Mesenchymal stem cell (in vitro differentiated cells and primary cell): ENCODE measurements at regions not wholly inside any gene's neighbourhood (a gene's known extent, or its start where the extent isn't known, plus 50 kb on each side); places are given as distances from the start of the nearest gene placed in this dataset.

Source experiments
- DNase-seq: peaks from one replicate; pipeline ENCODE4 v3.0.0-alpha.2; 2013
- H2AFZ ChIP-seq: one replicate; pipeline ENCODE4 v1.6.1; 2013; ENCODE audit warnings: low read depth, mild to moderate bottlenecking, control low read depth, inconsistent platforms, low read length, moderate library complexity
- H2AK5ac ChIP-seq: 2 replicates; pipeline ENCODE4 v1.6.1; 2013; ENCODE audit warnings: low read length, moderate library complexity, mild to moderate bottlenecking, inconsistent platforms; ENCODE audit not compliant: severe bottlenecking
- H2BK120ac ChIP-seq: one replicate; pipeline ENCODE4 v1.6.1; 2013; ENCODE audit warnings: low read depth, mild to moderate bottlenecking, inconsistent platforms, low read length, moderate library complexity
- H2BK12ac ChIP-seq, 2 experiments: one replicate each; pipeline ENCODE4 v1.6.1; 2013; ENCODE audit warnings: inconsistent platforms in 2 of 2, low read length in 2 of 2, mild to moderate bottlenecking in 2 of 2, moderate library complexity in 2 of 2, control low read depth in 1 of 2
- H2BK15ac ChIP-seq: one replicate; pipeline ENCODE4 v1.6.1; 2013; ENCODE audit warnings: mild to moderate bottlenecking, low read depth, inconsistent platforms; ENCODE audit not compliant: poor library complexity, severe bottlenecking
- H2BK5ac ChIP-seq: 2 replicates; pipeline ENCODE4 v1.6.1; 2013; ENCODE audit warnings: low read depth, mild to moderate bottlenecking, low read length, control low read depth, inconsistent platforms; ENCODE audit not compliant: poor library complexity, severe bottlenecking
- H3K14ac ChIP-seq, 2 experiments: one replicate each; pipeline ENCODE4 v1.6.1; 2013; ENCODE audit warnings: inconsistent platforms in 2 of 2, low read length in 2 of 2, control low read depth in 1 of 2, mild to moderate bottlenecking in 1 of 2, moderate library complexity in 1 of 2
- H3K18ac ChIP-seq, 2 experiments: one replicate each; pipeline ENCODE4 v1.6.1; 2013; ENCODE audit warnings: inconsistent platforms in 2 of 2, low read length in 2 of 2, control low read depth in 1 of 2, low read depth in 1 of 2, mild to moderate bottlenecking in 1 of 2
- H3K23ac ChIP-seq, 2 experiments: one replicate each; pipeline ENCODE4 v1.6.1; 2013; ENCODE audit warnings: inconsistent platforms in 2 of 2, low read length in 2 of 2, mild to moderate bottlenecking in 2 of 2, moderate library complexity in 2 of 2, control low read depth in 1 of 2
- H3K27ac ChIP-seq: 2 replicates; pipeline ENCODE4 v1.5.1; 2013; ENCODE audit warnings: mild to moderate bottlenecking, moderate library complexity, low read length, control low read depth, inconsistent platforms; ENCODE audit not compliant: poor library complexity, severe bottlenecking
- H3K27me3 ChIP-seq, 2 experiments: 2 replicates each; pipeline versions ENCODE4 v1.6.1 to v1.7.0; 2013; ENCODE audit warnings: low read length in 2 of 2, mild to moderate bottlenecking in 2 of 2, moderate library complexity in 2 of 2, control low read depth in 1 of 2, inconsistent platforms in 1 of 2; ENCODE audit not compliant: control insufficient read depth in 1 of 2, insufficient read depth in 1 of 2
- H3K36me3 ChIP-seq, 2 experiments: 2 replicates each; pipeline versions ENCODE4 v1.6.1 to v1.7.0; 2013; ENCODE audit warnings: low read length in 2 of 2, control low read depth in 1 of 2, inconsistent platforms in 1 of 2, low read depth in 1 of 2, mild to moderate bottlenecking in 1 of 2; ENCODE audit not compliant: insufficient read depth in 2 of 2, control insufficient read depth in 1 of 2
- H3K4ac ChIP-seq, 2 experiments: one replicate each; pipeline ENCODE4 v1.6.1; 2013; ENCODE audit warnings: inconsistent platforms in 2 of 2, low read length in 2 of 2, mild to moderate bottlenecking in 2 of 2, moderate library complexity in 2 of 2, control low read depth in 1 of 2, low read depth in 1 of 2
- H3K4me1 ChIP-seq: 2 replicates; pipeline ENCODE4 v1.6.1; 2013; ENCODE audit warnings: low read depth, low read length, control low read depth; ENCODE audit not compliant: control insufficient read depth, insufficient read depth
- H3K4me2 ChIP-seq: 2 replicates; pipeline ENCODE4 v1.6.1; 2013; ENCODE audit warnings: low read length, mild to moderate bottlenecking, inconsistent platforms; ENCODE audit not compliant: poor library complexity, severe bottlenecking
- H3K4me3 ChIP-seq, 2 experiments: 2 replicates each; pipeline versions ENCODE4 v1.5.1 to v1.7.0; 2013; ENCODE audit warnings: low read length in 2 of 2, mild to moderate bottlenecking in 2 of 2, control low read depth in 1 of 2, low read depth in 1 of 2; ENCODE audit not compliant: insufficient read depth in 1 of 2
- H3K79me1 ChIP-seq: replicated peaks from 2 replicates; pipeline ENCODE4 v1.6.1; 2013; ENCODE audit warnings: mild to moderate bottlenecking, control low read depth, low read length, inconsistent platforms; ENCODE audit not compliant: poor library complexity, severe bottlenecking
- H3K9ac ChIP-seq: 2 replicates; pipeline ENCODE4 v1.7.0; 2013; ENCODE audit warnings: mild to moderate bottlenecking, low read length, moderate library complexity
- H3K9me3 ChIP-seq: 2 replicates; pipeline ENCODE4 v1.7.0; 2013; ENCODE audit warnings: mild to moderate bottlenecking, low read length; ENCODE audit not compliant: control insufficient read depth
- H4K8ac ChIP-seq: one replicate; pipeline ENCODE4 v1.6.1; 2013; ENCODE audit warnings: inconsistent platforms, mild to moderate bottlenecking, low read length, moderate library complexity
- H4K91ac ChIP-seq: one replicate; pipeline ENCODE4 v1.6.1; 2013; ENCODE audit warnings: mild to moderate bottlenecking, low read length, inconsistent platforms
- WGBS: methylation state at CpG from one replicate; pipeline ENCODE4 v1.1.7; 2013; ENCODE audit warnings: mixed read lengths; 5-methylcytosine and 5-hydroxymethylcytosine counted together

DNA sequence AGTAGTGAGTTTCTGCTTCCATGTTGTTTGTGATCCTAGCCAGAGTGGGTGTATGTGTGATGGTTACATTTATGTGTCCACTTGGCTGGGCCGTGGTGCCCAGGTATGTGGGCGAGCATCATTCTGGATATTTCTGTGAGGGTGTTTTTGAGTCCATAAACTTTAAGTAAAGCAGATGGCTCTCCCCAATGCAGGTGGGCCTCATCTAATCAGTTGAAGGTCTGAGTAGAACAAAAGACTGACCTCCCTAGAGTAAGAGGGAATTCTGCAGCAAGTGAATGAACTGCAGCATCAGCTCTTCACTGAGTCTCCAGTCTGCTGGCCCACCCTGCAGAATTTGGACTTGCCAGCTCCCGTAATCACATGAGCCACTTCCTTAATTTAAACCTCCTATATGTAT is 571.9 kb downstream of the ACTR3B start:
- Histone ChIP-seq H4K8ac (no peak overlapping the region), H3K79me1 (no peaks in the 10 kb centered on the region), H2AK5ac (no peak overlapping the region), H4K91ac (no peak overlapping the region), H3K27ac (no peak overlapping the region), H3K4me3 (no peak overlapping the region), H3K27me3 (no peaks in the 10 kb centered on the region), H3K23ac (no peak overlapping the region), H2AFZ (no peak overlapping the region), H2BK120ac (no peak overlapping the region), H3K4ac (no peak overlapping the region), H3K4me1 (no peaks in the 10 kb centered on the region), H3K18ac (no peak overlapping the region), H2BK15ac (no peak overlapping the region), H2BK5ac (no peak overlapping the region), H3K9ac (no peak overlapping the region), H2BK12ac (no peak overlapping the region), H3K9me3 (peaks cover 15% of the 10 kb centered on the region), H3K4me2 (no peak overlapping the region), H3K14ac (no peak overlapping the region), H3K36me3 (no peaks in the 10 kb centered on the region)
- DNase-seq, result no peak
- WGBS, result 58% methylated on average over 2 of the region's 3 CpGs

DNA sequence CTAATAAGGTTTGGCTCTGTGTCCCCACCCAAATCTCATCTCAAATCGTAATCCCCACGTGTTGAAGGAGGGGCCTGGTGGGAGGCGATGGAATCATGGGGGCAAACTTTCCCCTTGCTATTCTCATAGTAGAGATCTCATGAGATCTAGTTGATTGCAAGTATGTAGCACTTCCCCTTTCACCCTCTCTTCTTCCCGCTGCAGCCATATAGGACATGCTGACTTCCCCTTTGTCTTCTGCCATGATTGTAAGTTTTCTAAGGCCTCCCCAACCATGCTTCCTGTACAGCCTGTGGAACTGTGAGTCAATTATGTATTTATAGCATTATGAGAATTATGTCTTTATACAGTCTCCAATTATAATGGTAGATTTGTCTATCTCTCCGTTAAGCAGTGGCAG is 594.5 kb downstream of the ACTR3B start:
- Histone ChIP-seq H3K27ac (no peak overlapping the region), H2BK12ac (no peak overlapping the region), H3K4me1 (no peaks in the 10 kb centered on the region), H3K18ac (no peak overlapping the region), H3K23ac (no peak overlapping the region), H2AK5ac (no peak overlapping the region), H3K4ac (no peak overlapping the region), H3K9me3 (peaks cover 20% of the 10 kb centered on the region), H3K79me1 (no peaks in the 10 kb centered on the region), H3K4me2 (no peak overlapping the region), H4K8ac (no peak overlapping the region), H4K91ac (no peak overlapping the region), H3K4me3 (no peak overlapping the region), H2AFZ (no peak overlapping the region), H3K36me3 (no peaks in the 10 kb centered on the region), H3K14ac (no peak overlapping the region), H3K27me3 (no peaks in the 10 kb centered on the region), H2BK5ac (no peak overlapping the region), H2BK15ac (no peak overlapping the region), H3K9ac (no peak overlapping the region), H2BK120ac (no peak overlapping the region)
- no peak for DNase-seq
- 75% methylated on average over 3 of the region's 5 CpGs for WGBS

DNA sequence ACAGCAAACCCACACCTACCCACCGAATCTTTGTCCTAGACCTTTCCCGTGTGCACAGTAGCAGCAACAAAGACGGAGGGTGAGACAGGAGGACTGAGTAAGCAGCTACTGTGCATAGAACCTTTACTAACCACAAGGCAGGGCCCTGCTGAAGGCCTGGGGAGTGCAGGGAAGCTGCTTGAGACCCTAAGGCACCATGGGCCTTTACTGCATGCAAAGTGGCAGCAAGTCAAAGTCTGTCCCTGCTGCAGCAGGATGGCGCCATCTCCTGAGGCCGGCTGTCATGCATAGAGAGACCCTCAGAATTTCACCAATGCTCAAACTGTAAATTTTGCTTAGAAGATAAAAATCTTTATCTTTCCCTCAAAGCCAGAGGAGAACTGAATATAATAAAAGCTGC is 610.5 kb downstream of the ACTR3B start:
- Histone ChIP-seq H3K23ac (no peak overlapping the region), H2BK120ac (no peak overlapping the region), H3K9me3 (peaks cover 5% of the 10 kb centered on the region), H4K8ac (no peak overlapping the region), H2BK5ac (no peak overlapping the region), H3K79me1 (no peaks in the 10 kb centered on the region), H3K9ac (no peak overlapping the region), H3K27me3 (no peaks in the 10 kb centered on the region), H3K18ac (no peak overlapping the region), H3K4me2 (no peak overlapping the region), H4K91ac (no peak overlapping the region), H3K36me3 (no peaks in the 10 kb centered on the region), H2BK12ac (no peak overlapping the region), H3K14ac (no peak overlapping the region), H3K27ac (no peak overlapping the region), H3K4me3 (no peak overlapping the region), H3K4me1 (no peaks in the 10 kb centered on the region), H2AFZ (no peak overlapping the region), H2AK5ac (no peak overlapping the region), H2BK15ac (no peak overlapping the region), H3K4ac (no peak overlapping the region)
- WGBS, result 72% methylated on average over 5 of the region's 5 CpGs
- DNase-seq, result no peak

DNA sequence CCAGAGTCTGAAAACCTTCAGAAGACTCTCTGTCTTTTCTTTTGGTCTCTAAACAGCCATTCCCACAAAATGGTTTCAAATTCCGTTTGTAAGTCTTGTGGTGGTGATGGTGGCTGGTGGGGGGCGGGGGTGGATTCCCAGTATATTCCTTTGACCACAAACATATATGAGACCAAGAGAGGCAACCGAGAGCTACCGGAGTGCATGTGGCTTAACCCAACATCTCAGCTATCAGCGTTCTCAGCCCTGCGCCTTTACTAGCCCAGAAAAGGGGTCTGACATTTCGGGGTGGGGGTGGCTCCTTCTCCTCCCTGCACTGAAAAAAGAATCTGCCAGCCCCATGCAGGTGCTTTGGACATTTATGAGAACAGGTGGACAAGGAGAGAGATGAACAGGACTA is 621.1 kb downstream of the ACTR3B start:
- H2BK12ac ChIP-seq, result no peak overlapping the region
- H3K18ac ChIP-seq, result no peak overlapping the region
- WGBS, result 77% methylated on average over 6 of the region's 7 CpGs

More for the DNA sequence above, 621.1 kb downstream of the ACTR3B start:
- H3K4me2 ChIP-seq, result no peak overlapping the region
- H3K36me3 ChIP-seq, result no peaks in the 10 kb centered on the region
- H3K9ac ChIP-seq, result no peak overlapping the region
- no peaks in the 10 kb centered on the region for H3K79me1 ChIP-seq
- H2BK120ac ChIP-seq, result no peak overlapping the region
- no peak overlapping the region for H4K8ac ChIP-seq
- no peak overlapping the region for H4K91ac ChIP-seq
- no peak overlapping the region for H3K4ac ChIP-seq
- no peaks in the 10 kb centered on the region for H3K4me1 ChIP-seq
- H2AK5ac ChIP-seq, result no peak overlapping the region
- H3K23ac ChIP-seq, result no peak overlapping the region
- no peak overlapping the region for H3K4me3 ChIP-seq
- H3K27ac ChIP-seq, result no peak overlapping the region
- DNase-seq, result no peak
- H2BK5ac ChIP-seq, result no peak overlapping the region
- no peak overlapping the region for H3K14ac ChIP-seq
- no peak overlapping the region for H2AFZ ChIP-seq
- H3K9me3 ChIP-seq, result no peaks in the 10 kb centered on the region
- no peaks in the 10 kb centered on the region for H3K27me3 ChIP-seq
- no peak overlapping the region for H2BK15ac ChIP-seq
